Stimulated activated CD8-positive, alpha-beta memory T cell treated with anti-CD3 and anti-CD28 coated beads, Interleukin-15, amount 100 ng/mL, for 4 hours (primary cell): ENCODE measurements at regions not wholly inside any gene's neighbourhood (a gene's known extent, or its start where the extent isn't known, plus 50 kb on each side); places are given as distances from the start of the nearest gene placed in this dataset.

Source experiments
- DNase-seq, 2 donors: peaks; one replicate each; pipeline ENCODE4 v3.0.0-alpha.2; 2020; ENCODE audit warnings: low read depth in 2 of 2

DNA sequence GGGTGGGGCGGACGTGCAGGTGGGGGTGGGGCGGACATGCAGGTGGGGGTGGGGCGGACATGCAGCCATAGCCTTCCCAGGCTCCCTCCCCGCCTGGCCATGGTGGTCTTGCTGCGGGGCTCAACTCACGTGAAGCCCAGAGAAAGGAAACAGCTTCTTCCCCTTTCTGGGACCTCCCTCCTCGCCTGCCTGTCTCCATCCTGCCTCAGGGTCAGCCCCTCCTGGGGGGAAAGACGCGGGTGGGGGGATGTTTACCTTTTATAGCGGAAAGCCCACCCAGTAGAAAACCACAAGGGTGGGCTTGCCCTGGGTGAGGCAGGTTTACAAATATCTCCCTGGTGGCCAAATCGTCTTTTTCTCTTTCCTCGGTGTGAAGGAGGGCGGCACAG lies 520.0 kb downstream of the GLRX3 start:
- no peak for DNase-seq

DNA sequence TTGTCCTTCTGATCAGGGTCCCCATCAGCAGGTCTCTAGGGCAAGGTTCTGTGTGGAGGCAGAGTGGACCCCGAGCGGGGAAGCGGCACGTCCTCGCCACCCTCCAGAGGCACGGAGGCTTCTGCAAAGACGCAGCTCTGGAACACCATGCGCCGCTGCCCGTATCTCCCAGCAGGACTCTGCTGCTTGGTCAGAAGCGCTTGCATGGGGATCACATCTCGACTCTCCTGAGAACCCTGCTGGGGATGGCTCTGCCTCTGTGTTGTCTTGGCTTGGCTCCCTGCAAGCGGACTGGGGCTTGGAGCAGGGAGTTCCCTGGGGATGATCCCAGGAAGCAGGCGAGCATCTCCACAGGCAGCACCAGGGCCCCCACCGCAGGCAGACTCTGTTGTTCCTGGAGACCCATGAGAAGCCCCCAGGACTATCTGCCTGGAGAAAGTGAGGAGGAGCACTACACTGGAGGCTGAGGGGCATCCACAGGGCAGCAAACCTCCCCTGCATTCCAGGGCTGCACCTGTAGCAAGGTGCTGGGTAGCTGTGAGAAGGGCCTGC lies 520.5 kb downstream of the GLRX3 start:
- DNase-seq: no peak

DNA sequence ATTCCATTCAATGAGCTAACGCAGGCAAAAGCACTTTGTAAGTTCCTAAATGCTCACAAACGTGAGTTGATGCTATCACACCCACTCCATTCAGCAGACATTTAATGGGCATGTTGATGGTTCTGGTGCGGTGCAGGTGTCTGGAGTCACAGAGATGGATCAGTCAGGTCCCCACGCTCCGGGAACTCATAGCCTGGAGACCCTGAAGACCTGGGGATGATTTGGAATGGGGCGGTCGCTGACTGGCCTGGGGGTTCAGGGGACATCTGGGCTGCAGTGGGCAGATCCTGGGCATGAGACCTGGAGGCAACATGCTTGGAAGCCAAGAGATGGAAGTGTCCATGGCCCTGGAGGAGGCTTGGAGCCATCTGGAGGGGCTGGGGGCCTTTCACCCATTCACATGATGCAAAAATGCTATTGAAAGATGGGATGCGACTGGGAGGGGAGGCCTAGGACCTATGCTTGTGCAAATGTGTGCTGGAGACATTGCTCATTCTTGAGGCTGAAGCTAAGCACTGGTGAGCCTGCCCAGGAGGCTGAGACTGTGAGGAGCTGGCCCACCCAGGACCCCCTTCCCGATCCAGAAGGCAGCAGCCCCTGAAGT lies 522.6 kb downstream of the GLRX3 start:
- DNase-seq: no peak

DNA sequence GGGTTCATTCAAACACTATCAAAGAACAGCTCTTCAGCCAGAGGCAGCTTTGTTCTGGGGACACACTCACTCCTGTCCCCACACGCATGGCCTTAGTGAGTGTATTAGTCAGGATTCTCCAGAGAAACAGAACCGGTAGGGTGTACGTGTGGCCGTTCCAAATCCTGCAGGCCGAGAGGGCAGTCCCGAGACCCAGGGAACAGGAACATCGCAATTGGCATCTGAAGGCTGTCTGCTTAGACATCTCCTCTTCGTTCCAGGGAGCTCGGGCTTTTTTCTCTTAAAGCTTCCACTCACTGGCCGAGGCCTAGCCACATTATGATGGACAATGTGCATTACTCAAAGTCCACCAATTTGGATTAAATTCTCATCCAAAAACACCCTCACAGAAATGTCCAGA lies 523.3 kb downstream of the GLRX3 start:
- DNase-seq: no peak

DNA sequence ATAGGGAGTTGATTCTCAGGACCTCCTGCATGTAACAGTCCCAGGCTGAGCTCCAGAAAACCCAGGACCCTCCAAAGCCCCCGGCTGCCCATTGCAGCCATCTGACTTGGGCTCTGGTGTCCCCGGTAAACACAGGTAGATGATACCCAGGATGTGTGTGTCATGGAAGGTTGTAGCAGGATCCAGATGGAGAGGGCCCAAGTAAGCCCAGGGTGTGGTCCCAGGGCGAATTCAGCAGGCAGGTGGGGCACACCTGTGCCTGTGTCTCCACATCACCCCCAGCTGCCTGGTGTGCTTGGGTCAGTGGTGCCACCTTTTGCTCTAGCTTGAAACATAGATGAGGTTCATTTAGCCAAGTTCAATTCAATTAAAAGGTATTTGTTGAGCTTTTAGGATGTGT lies 524.1 kb downstream of the GLRX3 start:
- DNase-seq: no peak

DNA sequence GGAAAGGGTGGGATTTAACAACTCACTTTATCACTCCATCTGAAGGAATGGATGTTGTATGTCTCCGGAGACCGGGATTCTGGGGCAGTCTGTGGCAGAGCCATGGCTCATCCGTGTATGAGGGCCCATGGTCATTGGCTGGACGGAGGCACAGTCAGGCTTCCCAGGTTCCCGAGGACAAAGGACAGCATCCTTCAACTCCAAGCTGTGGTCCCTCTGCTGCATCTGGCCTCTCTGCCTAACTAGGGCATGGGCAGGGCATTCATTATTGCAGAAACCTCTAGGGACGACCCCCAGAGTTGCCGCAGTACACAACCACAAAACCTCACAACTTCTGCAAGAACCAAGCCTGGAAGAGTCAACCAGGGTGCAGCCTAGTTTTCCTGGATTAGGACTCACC lies 525.2 kb downstream of the GLRX3 start:
- no peak for DNase-seq

DNA sequence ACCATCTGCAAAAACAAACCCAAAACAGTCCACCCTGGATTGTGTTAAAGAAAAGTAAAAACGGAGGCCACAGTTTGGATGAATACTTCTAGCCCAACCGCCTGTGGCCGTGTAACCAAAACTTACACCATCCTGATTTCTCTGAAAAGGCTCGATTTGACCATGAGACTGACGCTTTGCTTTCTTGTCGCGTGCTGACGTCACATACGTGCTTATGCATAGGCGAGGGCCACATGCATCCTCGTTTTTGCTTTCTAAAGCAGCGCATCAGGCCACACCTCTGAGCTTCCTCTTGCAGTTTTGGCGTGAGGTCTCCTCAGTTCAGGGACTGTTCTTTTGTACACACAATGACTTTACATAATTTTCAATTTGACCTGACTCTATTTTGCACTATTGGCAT lies 526.6 kb downstream of the GLRX3 start:
- DNase-seq: no peak

DNA sequence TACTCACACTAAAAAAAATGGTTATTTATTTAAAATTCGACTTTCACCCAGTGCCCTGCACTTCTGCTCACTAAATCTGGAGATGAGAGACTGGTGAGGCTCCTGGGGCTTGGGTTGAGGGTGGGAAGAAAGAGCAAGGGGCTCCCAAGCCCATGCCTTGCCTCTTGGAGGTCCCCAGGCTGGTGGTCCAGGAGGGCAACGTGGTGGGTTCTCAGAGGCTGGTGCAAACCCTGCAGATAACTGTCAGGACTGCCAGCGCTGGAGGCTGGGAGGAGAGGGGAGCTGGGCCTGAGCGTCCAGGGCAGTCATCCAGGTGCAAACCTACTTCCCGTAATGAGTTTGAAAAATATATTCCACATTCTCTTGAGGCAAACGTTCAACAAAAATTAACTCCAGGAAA lies 528.3 kb downstream of the GLRX3 start:
- DNase-seq: no peak

DNA sequence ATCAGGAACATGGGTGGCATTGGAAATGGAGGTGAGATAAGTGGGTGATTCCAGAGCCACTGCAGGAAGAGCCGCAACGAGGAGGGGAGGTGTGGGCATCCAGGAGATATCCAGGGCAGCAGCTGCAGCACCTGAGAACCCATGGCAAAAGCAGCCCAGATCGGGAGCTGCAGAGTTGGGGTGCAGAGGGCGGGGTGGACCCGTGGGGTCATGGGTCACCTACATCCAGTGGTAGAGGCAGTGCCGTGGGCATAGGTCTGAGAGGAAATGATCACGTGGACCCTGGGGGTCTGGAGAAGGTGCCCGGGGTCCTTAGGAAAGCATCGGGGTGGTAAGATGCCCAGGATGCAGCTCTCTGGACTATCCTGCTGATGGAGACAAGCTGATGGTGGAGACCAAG lies 530.0 kb downstream of the GLRX3 start:
- DNase-seq: no peak

DNA sequence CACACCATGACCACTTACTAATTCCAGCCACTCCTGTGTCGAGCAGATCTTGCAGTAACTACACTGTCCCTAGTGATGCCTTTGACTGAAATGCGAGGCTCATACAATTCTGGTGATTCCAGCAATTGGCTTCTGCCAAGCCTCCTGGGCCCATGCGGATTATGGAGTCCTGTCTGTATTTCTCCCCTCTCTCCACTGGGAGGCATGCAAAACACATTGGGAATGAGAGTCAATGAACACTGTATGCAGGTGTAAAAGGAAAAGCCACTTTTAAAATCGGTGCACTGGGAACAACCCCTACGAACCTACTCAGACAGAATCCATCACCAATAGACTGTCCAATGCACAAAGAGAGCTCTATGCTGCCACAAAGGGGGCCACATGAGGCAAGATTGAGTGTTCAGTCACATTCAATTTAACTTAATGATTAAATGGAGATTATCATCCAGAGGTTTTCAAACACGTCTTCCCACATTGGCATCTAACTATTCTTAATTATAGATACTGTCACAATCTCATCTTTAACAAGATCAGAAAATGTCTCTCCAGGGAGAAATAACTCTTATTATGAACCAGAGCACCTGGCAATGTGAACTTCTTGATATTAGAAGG lies 550.6 kb downstream of the GLRX3 start:
- no peak for DNase-seq

DNA sequence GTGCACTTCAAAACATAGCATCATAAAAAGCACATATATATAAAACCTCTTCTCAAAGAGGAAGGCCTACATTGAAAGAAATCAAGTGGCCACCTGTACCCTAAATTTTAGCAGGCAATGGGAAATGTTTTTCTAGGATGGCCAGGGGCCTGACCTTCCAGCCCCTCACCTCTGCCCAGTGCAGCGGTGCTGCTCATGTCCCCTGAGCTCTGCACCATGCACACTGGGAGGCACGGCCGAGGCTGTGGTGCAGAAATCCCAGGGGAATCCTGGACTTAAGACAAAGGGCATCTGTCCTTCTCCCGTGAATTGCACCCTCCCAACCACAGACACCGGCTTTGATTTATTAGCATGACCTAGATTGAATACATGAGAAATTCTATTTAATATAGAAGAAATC lies 551.4 kb downstream of the GLRX3 start:
- no peak for DNase-seq

DNA sequence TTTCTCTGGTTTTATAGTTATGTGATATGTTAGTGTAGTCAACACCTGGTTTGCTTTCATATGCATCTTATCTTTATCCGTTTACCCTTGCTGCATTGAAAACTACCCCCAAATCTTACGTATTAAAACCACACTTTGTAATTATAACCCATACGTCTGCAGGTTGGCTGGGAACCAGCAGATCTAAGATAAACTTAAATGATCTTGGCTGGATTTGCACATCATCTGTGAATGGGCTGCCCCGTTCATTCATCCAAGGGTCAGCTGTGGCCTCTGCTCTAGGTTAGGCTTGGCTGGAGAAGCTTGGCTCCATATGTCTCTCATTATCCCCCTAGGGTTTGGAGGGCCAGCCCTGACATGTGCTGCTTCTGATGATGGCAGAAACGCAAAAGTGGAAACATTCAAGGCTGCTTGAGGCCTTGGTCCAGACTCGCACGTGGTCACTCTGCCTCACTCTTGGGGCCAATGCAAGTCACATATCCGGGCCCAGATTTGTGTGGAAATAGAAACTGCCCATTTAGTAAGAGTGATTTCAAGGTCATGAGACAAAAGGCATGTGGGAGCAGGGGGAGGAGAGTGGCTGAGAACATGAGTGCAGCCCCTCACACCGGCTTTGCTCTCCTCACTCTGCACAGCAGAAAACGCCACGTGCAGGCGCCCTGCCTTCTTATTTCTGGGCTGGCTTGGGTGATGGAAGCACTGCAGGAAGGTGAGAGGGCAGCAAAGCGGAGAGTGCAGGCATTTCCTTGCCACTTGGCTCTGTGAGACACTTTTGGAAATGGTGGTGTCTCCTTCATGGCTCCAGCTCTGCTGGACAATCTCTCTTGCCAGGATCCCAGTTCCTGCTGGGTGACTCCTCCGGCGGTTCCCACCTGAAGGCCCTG lies 553.8 kb downstream of the GLRX3 start:
- DNase-seq: no peak

DNA sequence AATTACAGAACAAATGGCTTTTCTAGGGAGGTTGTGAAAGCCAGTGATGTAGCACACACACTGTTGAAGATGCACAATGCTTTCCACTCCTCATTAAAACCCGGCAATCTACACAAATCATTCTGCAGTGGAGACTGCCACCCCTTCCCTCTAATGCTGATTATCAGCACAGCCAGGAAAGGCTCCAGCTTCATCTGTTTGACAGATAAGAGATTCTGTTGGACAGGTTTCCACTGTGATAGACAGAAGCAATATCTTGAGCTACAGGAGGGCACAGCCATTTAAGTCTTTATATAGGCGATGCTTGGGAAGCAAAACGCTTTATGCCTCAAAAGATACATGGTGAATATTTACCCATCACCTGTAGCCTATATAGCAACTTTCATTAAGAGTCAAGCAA lies 555.6 kb downstream of the GLRX3 start:
- no peak for DNase-seq

DNA sequence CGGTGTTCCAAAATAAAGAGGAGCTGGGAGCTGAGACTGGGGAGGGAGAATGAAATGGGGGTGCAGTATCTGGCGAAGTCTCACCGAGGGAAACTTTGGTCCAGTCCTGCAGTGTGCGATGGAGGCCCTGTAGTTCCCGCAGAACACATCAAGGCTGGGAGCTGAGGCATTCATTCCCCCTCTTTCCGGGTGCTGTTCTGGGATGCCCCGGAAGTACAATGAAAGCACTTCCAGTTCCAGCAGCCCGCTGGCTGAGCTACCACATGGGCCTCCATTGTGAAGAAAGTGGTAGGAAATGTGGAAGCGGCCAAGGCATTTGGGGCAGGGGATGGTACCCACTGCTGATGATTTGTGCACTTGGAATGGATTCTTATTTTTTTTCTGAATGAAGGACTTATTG lies 560.7 kb downstream of the GLRX3 start:
- DNase-seq: no peak

DNA sequence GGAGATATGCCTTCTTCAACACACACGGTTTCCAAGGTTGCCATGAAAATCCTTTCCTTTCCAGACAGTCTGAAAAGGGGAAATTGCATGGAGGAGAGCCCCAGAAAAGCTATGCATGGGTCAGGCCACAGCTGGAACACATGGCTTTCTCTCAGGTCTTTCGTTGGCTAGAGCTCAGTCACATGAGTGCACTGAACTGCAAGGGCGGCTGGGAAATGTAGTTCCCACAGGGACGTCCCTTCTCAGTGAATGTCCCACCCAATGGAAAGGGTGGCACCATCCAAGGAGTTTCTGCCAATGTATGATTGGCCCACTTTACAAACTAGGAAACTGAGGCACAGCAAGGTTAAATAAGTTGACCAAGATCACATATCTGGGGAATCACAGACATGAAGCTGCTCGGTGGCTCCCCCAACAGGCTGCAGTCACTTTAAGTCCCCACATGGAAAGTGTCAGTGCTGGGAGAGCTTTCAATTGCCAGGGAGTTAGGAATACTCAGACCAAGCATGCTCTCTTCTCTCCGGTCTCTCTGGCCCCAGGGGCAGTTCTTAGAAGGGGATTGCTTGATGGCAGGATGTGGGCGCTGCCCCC lies 571.3 kb downstream of the GLRX3 start:
- DNase-seq: no peak

DNA sequence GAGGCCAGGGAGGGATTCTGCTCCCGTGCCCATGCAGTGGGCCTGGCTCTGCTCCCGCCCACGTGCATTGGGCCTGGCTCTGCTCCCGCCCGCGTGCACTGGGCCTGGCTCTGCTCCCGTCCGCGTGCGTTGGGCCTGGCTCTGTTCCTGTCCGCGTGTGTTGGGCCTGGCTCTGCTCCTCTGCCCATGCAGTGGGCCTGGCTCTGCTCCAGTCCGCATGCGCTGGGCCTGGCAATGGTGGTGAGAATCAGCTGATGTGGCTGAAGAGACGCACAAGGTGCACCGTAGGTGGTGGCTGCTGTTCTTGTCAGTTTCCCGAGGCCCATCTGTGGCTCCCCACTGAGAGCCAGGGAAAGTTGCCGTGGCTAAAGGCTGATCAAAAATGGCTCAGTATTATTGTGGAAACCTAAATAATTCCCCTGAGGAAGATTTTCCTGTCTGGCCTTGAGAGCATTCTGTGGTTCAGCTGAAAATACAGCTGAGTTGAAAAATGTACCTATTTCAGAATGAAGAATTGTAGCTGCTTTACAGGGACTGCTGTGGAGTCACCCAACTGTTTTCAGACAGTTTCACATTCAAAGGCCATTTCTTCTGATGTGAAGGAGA lies 572.4 kb downstream of the GLRX3 start:
- DNase-seq: no peak

DNA sequence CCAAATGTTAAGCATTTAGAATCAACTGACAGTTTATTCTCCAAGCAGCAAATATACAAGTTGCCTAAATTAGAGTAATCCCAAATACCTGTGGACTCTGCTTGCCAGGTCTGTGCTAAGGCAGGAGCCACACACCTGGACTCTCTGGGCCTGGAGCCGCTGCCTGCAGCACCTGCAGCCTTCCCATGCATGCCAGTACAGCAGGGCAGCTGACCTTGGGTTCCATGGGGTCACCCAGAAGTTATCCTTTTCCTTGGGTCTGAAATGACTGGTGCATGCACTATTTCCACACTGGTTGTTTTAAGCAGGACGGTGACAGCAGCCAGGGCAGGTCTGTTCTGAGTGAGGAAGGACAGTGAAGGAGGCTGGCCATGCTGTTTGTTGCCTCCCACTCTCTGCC lies 573.2 kb downstream of the GLRX3 start:
- no peak for DNase-seq

DNA sequence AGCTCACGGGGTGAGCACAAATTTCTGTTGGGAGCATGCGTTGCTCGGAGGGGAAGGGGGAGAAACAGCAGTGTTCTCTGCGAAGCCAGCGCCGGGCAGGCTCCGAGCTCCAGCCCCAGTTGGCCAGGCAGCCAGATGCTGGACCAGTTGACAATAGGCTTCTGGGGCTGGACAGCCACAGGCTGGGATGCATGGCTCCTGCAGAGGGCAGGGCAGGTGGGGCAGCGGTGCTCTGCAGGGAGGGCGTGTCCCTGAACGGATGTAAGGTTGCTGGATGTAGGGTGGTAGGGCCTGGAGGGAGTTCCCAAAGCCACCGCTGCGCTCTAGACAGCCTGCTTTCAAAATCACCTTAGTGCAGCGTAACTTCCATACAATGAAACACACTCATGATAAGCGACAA lies 574.9 kb downstream of the GLRX3 start:
- no peak for DNase-seq

DNA sequence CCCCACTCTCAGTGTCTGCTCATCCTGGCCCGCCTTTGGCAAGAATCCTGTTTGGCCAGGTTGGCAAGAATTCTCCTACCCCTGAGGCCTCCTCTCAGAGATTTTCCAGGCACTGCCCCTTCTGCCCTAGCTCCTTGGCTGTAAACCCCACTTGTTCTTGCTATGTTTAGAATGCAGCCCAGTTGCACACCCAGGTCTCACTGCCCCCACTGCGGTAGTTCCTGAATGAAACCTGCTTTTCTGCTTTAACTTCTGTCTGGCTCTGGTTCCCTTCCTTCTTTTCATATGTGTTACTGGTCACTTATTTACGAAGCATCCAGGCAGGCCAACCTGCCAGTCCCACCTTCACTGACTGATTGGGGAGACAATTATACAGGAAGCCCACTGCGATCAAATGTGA lies 576.9 kb downstream of the GLRX3 start:
- no peak for DNase-seq

DNA sequence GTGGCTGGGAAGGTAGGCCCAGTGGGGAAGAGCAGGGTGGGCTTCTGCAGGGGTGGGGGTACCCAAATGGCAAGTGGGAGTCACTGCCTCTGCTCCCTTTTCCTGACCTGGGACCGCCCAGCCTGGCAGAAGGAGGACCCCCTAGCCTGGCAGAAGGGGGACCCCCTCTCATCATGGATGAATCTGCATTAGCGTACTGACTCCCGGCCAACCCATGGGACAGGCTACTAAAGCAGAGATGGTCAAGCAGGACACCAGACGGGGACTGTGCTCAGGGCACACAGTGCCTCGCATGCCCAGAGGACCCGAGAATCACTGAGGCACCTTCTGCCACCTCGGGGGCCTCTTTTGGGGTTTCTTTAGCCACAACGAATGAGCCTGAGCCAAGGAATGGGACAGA lies 577.5 kb downstream of the GLRX3 start:
- DNase-seq: no peak

DNA sequence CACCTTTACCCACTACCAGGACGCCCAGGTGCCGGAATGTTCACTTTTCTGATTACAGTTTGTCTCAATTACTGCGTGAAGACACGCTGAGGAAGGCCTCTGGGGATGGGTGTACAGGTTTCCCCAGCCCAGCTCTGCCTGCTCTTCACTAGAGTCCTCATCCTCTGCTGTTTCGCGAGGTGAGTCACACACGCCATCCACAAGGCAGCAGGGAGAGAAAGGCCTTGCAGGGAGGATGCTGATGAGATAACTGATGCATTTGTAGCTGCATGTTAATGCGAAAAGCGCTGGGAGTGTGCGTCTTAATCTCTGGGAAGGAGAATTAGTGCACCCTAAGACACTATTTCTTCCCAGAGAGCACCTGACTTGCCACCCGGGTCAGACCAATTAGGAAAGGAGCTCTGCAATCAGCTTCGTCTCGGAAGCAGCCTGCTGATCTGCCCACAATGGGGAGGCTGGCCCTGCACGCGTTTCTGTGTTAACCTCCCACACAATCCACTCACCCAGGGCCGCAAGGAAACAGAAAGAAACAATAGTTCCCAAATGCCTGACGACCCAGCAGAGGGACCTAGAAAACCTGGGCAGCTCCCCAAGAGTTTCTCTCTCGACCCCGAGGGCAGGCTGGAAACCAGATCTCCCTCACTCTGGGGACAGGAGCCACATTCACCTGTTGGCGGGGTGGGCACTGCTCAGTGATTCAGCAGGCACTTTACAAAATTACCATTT lies 578.7 kb downstream of the GLRX3 start:
- no peak for DNase-seq
